ENCODE measurements at regions not wholly inside any gene's neighbourhood (a gene's known extent, or its start where the extent isn't known, plus 50 kb on each side); places are given as distances from the start of the nearest gene placed in this dataset.
"Not testable (repeated sequence)": the region's sequence is repeated elsewhere in the genome, so short reads cannot be mapped to it uniquely, and the experiment has no call there.

DNA sequence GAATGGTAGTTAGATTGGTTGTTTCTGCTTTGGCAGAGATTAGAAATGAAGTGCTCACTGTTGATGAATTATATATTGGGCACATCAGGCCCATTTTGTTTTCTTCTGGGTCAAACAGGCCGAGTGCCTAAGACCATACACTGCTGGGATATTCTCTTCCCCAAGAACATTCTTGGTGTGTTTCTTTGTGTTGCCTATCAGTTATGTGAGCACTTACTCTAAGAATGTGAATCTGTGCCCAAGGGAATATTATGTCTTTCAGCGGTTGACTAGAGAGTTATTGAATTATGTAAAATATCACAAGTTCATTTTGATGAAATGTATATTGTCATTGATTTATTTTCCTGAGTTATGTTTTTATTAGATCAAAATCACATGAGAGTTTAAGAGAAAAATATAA lies 255.5 kb upstream of the SMIM30 start:
- ATAC-seq: no peak

DNA sequence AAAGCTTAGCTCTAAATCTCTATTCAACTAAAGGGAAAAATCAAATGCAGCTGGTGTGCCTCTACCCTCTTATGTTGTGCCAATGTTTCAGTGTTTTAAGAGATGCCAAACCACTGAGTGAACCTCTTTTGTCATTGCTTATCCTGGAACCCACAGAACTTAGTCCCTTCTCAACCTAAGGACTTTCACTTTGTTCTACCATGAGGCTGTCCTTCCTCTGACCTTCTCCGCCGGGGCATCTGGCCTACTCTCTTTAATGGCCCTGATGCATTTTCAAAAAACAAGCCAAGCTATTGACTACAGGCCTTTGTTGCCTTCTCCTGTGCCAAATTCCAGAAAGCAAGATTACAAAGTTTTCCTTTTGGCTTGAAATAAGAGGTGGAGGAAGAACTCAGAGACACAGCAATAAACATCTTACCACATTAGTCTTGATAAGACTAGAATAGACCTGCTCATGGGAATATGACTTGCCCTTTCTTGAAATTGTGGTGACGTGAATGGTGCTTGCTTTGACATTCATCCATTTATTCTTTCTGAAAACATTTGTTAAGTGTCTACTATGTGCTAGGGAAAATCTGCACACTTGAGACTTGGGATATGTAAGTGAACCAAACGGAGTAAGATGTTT lies 253.2 kb upstream of the SMIM30 start:
- ATAC-seq: no peak

DNA sequence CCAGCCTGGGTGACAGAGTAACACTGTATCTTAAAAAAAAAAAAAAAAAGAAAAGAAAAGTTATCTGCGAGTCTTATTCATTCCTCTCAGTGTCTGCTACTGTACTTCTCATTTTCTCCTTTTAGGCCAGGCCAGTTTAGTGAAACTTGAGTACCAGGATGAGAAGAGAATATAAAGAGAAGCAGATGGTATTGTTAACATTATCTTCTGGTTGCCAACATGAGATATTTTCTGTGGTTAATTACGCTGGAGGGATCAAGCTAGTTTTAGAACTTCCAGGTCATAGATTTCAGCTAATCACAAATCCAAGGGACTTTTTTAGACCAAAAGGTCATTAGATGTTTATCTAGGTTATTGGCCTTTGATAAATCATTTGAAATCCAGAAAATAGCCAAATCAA lies 252.6 kb upstream of the SMIM30 start:
- no peak for ATAC-seq

DNA sequence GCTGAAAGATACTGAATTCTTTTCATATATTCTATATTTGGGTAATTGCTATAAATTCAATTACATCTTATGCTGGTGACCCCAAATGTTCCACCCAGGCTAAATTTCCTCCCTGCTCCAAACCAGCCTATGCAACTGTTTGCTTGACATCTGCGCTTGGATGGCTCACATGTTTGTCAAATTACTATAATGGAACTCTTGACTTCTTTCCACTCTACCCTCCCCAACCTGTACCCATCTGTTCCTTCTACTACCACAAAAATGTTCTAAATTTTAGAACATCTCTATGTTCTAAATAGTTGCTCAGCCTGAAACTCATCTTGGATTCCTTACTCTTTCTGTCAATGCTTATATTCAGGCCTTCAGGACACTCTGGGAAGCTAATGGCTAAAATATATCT lies 249.9 kb upstream of the SMIM30 start:
- no peak for ATAC-seq

DNA sequence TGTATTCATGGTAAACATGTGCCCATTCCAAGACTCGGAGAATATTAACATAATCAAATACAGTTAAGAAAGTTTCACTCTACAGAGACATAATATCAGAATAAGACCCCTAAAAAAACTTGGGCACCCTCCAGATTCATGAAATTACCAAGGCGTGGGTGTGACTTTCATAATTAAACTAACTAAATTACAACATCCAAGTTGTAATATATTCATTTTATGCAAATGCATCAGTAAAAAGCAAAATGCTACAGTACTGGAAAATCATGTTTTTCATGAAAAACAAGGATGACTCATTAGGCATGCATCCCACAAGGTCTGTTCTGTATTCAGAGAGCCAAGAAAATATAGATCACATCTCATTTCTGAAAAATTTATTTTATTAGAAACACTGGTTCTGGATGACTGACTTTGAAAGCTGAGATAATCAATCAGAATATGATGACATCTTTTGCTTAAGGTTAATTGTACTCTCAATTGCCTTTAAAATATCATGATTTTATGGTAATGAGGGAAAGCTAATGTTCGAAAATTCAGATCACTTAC lies 248.8 kb upstream of the SMIM30 start:
- no peak for ATAC-seq

DNA sequence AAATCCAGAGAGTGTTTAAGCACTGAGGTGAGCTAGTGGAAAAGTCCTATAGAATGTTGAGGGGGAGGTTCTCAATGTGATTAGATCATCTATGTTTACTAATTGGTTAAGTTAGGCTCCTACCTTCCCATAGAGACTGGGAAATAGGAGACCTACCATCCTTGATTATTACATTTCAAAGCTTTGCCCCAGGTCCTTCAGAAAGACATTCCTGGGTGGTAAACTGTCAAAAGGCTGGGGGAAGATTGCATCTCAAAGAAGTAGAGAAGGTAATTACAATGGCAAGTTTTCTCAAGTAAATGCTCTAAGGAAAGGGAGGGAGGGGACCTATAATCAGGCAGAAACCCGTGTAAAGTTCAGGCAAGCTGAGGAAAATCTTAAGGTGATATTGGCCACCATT lies 247.8 kb upstream of the SMIM30 start:
- ATAC-seq: no peak

DNA sequence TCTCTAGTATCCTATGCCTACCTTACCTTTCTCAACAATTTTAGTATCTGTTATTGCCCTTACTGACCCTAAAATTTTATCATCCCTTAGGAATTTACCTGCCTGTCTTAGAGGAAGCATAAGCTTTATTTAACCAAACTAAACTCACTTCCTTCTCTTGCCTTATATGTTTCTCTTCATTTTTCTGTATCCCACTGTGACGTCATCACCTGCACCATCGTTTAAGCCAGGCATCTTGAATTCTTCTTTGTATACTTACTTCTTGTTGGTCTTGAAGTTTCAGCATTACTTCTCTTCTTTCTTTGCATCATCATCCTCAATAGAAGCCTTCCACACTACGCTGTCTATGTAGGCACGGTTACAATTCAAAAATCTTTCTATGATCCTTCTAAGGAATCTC lies 231.0 kb upstream of the SMIM30 start:
- no peak for ATAC-seq

DNA sequence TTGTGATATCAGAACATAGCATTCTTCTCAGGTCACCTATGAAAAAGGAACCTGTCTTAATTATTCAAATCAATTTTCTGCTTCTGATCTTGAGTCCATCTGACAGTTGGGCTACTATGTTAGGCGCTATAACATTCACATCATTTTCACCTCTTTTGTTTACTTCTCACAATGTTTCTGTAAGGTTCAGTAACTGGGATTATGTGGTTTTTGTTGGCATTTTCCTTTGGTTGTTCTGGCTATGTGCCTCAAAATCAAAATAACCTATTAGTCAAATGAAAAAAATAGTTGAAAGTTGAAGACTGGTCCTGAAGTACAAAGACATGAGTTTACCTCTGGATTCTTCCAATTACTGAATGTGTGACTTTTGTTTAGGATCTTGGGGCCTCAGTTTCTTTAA lies 221.3 kb upstream of the SMIM30 start:
- no peak for ATAC-seq

DNA sequence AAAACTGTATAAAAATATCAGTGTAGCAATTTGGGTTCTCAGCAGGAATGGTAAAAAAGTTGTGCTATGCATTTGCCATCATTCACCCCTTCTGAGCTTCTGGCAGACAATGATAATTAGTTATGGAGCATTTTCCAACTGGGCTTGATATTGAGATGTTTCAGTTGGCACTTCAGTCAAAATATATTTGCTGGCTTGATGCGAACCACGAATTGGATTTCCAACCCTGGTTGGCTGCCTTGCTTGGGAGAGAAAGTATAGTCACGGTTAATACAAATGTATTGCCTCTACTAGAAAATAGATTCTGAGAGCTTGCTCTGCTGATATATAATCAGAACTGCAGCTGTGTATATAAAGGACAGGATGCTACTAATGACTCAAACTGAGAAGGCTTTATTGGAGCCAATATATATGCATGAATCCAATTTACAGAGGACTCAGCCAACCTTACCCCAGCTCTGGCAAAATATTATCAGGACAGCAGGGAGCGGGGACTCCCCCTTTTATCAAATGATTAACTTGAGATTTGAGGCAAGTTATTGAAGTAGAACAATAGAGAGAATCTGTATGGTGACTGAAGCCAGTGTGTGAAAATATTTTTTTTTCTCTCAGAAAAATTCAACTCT lies 219.8 kb upstream of the SMIM30 start:
- ATAC-seq: no peak

DNA sequence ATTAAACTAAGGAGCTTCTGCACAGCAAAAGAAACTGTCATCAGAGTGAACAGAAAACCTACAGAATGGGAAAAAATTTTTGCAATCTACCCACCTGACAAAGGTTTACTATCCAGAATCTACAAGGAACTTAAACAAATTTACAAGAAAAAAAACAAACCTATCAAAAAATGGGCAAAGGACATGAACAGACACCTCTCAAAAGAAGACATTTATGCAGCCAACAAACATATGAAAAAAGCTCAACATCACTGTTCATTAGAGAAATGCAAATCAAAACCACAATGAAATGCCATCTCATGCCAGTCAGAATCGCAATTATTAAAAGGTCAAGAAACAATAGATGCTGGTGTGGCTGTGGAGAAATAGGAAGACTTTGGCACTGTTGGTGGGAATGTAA lies 218.5 kb upstream of the SMIM30 start:
- not testable (repeated sequence) for ATAC-seq

DNA sequence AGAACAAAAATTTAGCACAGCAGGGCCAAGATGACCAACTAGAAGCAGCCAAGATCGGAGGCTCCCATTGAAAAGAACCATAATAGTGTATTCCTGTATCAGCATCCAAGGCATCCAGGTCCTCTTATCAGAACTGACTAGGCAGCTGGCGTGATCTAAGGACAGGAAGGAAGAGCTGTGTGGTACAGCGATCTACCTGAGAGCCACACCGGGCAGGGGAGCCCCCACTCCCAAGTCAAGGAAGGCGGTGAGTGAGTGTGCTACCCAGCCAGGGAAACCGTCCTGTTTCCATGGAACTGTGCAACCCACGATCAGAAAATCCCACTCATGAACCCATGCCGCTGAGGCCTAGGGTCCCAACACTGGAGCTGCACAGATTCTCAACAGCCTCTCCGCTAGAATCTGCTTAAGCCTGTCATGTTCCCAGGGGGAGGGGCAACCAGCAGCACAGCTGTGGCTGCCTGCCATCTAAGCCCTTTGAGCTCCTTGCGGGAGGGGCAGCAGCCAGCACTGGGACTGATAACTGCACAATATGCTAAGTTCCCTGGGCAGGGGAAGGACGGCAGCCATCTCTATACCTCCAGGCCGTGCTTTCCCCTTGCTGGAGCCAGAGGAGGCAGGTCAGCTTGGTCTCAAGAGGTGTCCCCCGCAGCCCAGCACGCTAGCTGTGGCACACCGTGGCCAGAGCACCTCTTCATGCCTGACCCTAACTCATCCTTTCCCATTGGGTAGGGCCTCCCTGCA lies 213.0 kb upstream of the SMIM30 start:
- ATAC-seq: no peak

DNA sequence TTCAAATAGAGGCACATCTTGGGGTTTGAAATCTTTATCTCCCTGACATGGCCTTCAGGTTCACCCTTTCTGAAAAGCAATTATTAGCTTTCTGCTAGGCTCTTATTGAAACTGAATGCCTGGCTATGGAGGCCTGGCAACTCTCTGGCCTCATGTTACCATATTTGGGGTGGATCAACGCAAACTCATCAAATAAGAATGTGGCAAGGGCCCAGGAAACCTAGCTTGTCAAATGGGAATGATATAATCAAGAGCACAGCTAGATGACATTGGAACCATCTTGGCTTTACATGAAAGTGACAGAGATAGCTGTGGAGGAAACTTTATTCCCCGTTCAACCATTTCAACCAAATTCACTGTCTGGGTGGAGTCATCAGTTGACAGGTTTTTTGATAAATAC lies 202.8 kb upstream of the SMIM30 start:
- ATAC-seq: no peak

DNA sequence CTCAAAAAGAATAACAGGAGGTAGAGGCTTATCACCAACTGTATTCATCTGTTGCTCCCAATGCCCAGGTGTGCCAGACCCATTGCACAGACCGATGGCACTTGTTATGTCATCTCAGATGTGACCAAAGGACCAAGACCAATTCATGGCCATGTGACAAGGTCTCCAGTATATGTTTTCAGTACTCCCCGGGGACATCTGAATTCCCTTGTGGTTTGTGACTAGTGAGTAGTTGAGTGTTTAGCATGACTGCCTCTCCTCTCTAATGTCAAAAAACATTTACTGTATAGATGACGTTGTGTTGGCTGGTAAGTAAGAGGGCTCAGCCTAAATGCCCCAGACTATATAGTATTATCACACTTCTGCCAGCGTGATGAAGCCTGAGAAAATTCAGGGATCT lies 202.1 kb upstream of the SMIM30 start:
- no peak for ATAC-seq

DNA sequence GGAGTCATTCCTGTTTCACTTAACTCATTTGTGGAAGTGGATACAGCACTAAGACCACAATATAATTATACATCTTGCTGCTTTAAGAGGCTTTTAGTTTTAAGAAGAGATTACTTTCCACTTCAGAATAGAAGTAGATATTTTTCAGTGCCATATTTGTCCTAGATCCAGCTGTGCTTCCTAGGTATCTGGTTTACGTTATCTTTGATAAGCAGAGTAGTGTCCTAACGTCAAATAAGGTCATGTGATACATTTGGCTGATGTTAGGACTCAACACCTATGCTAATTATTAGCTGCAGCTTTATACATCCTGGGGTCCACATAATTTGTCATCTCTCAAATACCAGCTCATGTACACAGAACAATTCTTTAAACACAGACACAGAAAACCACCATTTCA lies 196.2 kb upstream of the SMIM30 start:
- ATAC-seq: no peak

DNA sequence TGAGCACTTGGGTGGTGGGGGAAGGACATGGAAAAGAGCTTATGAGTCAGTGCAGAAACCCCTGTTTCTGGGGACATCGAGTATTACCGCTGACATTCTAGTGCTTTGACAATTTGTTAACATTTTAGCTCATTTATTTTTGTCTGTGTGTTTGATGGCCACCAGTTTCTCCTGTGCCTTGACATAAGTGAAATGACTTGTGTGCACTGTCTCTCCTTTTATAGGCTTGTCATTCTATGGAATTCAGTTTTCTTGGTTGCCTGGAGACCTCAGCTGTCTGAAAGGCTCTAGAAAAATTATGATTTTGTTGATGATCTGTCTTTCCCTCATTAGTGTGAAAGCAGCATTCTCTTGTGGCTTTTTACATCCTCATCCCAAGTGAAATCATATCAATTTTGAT lies 190.0 kb upstream of the SMIM30 start:
- no peak for ATAC-seq

DNA sequence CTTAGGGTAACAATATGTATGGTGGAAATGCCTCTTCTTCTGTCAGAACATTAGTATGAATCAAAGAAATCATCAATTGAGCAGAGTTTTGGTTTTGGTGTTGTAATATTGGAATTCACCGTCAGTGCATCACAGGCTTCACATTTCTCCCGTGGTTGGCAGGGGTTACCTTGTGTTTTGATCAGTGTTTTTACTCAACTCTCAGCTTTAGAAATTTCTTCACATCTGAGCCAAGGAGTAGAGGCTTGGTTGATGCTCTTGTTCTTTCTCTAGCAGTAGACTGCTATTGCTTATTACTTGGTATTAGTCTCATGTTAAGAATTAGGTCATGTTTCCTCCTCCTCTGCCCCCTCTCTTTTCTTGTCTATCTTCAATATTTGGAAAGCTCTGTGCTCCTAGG lies 188.8 kb upstream of the SMIM30 start:
- peak in 1 of 2 donors; percentile 10 for ATAC-seq

DNA sequence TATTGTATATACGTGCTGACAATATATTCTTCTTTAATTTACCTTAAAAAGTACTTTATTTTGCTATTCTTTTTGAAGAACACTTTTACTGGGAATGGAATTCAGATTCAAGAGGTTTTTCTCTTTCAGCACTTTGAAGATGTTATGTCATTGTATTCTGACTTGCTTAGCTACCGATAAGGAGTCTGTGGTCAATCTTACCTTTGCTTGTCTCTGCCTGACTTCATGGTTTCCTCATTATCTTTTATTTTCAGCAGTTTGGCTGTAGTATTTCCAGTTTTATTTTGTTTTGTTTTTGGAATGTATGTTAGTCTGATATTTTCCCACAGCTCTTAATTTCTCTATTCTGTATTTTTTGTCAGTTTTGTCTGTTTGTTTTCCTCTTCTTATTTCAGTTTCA lies 187.9 kb upstream of the SMIM30 start:
- no peak for ATAC-seq

DNA sequence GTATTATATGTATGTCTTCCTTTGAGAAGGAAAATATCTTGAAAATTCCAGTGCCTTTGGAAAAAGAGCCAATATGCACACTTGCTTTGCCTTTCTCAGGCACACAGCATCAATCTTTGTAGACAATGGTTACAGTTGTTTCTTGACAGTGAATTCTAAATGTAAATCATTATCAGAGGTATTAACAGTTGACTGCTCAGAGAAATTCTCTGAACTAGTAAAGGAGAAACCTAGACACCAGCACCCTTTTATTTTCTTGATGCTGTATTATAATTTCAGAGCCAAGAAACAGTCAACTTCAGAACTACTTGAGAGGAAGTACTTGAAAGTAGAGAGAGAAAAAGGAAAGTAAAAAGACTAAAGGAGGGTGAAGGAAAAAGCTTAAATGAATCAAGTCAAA lies 185.8 kb upstream of the SMIM30 start:
- no peak for ATAC-seq

DNA sequence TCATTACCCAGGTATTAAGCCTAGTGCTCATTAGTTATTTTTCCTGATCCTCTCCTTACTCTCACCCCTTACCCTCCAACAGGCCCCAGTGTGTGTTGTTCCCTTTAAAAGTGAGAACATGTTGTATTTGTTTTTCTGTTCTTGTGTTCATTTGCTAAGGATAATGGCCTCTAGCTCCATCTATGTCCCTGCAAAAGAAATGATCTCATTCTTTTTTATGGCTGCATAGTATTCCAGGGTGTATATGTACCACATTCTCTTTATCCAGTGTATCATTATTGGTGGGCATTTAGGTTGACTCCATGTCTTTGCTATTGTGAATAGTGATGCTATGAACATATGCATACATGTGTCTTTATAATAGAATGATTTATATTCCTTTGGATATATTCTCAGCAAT lies 185.0 kb upstream of the SMIM30 start:
- ATAC-seq: not testable (repeated sequence)

DNA sequence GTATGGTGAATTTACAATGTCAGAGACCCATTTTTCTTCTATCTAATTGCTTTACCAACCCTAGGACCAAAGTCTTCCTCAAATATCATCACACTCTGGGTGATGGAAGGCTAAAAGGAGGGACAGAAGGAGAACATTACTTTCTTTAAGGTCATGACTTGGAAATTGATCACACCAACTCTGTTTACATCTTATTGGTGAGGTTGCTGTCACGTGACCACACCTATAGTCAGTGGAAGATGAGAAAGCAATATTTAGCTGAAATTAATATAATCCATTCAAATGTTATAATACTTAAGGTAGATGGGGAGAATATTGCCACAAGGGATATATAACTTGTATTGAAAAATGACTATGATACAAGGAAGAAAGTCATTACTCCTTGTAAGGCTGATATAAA lies 183.6 kb upstream of the SMIM30 start:
- ATAC-seq: no peak

DNA sequence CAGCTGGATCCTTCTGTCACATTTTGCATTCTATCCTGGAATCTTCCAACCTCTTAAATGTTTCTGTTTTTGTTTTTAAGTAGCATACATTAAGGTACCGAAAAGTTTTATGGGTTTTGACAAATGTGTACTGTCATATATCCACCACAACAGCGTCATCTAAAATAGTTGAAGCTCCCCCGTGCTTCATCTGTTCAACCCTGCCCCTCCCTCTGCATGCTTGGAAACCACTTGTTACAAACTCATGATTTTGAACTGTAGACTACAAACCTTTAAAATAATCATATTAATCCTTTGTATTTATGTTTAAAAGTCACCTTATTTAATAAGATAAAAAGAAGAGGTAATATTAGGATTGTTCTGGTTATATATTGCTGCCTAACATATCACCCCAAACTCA lies 182.8 kb upstream of the SMIM30 start:
- ATAC-seq: no peak

DNA sequence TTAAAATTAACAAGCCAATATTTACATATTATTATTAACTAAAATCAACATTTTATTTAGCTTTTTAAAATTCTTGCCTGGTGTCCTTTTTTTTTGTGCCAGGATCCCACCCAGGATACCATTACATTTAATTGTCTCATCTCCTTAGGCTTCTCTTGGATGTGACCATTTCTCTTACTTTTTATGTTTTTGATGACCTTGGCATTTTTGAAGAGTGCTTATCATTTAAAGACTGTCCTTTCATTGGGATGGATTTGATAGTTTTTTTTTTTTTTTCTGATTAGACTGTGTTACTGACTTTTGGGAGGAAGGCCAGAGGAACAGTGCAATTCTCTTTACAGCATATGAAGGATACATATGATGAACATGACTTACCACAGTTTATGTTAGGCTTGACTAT lies 181.4 kb upstream of the SMIM30 start:
- ATAC-seq: no peak

DNA sequence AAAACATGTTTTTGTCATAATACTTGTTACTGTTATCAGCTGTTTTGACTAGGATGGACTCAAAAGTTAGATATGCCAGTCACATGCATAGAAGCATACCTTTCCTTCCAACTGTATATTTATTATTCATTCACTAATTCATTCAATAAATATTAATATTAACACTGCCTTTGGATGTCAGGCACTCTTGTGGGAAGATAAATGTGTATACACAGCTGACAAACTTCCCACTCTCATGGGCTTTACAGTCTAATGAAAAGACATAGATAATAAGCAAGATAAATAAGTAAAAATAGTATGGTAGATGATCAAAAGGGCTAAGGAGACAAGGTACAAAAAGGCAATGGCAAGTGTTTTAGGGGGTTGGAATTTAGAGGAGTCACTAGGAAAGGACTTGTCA lies 180.1 kb upstream of the SMIM30 start:
- no peak for ATAC-seq

DNA sequence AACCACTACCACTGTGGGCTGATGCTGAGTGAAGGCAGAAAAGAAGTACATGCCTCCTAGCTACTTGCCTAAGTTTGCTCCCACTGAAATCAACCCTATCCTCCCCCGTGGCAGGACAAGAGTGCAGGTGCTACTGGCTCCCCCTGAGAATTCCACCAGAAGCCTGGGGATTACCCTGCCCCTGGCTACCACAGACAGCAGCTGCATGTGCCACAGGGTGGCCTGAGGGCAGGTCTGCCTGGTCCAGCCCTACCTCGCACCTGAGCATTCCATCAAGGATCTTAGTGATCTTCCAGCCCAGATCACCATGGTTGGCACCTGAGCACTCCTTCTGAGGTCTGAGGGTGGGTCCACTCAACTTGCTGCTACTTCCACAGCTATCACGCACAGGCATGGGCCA lies 176.4 kb upstream of the SMIM30 start:
- ATAC-seq: no peak
